Fibroblast of pulmonary artery (primary cell): ENCODE measurements at regions not wholly inside any gene's neighbourhood (a gene's known extent, or its start where the extent isn't known, plus 50 kb on each side); places are given as distances from the start of the nearest gene placed in this dataset.

ENCODE experiments used
- DNase-seq: peaks from one replicate; pipeline ENCODE4 v3.0.0-alpha.2; 2010; ENCODE audit warnings: low read depth
- H3K4me3 ChIP-seq: replicated peaks from 2 replicates; pipeline ENCODE4 v1.5.1; 2011; ENCODE audit warnings: low read depth, mild to moderate bottlenecking, control low read depth, low read length, moderate library complexity
- TF ChIP-seq, protein P1 (sequence below): IDR thresholded peaks from 2 replicates; pipeline ENCODE4 v1.5.1; 2011; ENCODE audit warnings: mild to moderate bottlenecking, control low read depth, low read length, inconsistent platforms; ENCODE audit errors: missing control alignments

DNA sequence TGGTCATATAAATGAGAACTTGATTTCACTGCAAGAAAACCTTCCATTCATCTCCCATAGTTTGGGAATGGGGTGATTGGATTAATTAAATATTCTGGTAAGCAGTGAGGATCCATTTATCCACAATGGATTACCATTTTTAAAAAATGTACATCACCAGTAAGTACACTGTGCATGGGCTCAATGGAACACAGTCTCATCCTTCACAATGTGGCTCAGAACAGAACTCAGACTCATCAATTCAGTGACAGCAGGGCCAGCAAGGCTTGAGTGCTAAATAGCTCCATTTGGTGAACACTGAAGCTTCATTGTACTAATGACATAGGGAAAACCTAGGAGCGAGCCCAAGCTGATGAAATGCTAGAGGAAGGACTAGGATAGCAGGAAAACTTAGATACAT, 223.8 kb downstream of the CMPK2 start:
- H3K4me3 ChIP-seq, result no peak overlapping the region
- TF ChIP-seq, protein P1, sequence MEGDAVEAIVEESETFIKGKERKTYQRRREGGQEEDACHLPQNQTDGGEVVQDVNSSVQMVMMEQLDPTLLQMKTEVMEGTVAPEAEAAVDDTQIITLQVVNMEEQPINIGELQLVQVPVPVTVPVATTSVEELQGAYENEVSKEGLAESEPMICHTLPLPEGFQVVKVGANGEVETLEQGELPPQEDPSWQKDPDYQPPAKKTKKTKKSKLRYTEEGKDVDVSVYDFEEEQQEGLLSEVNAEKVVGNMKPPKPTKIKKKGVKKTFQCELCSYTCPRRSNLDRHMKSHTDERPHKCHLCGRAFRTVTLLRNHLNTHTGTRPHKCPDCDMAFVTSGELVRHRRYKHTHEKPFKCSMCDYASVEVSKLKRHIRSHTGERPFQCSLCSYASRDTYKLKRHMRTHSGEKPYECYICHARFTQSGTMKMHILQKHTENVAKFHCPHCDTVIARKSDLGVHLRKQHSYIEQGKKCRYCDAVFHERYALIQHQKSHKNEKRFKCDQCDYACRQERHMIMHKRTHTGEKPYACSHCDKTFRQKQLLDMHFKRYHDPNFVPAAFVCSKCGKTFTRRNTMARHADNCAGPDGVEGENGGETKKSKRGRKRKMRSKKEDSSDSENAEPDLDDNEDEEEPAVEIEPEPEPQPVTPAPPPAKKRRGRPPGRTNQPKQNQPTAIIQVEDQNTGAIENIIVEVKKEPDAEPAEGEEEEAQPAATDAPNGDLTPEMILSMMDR, result no peak
- DNase-seq, result no peak

- no peak for DNase-seq
- TF ChIP-seq, protein P1, result no peak
- H3K4me3 ChIP-seq, result no peak overlapping the region
Observed at GRCh38 chr2:6644261-6644660, 221.4 kb downstream of the CMPK2 start.

GRCh38 chr2:6645004-6645403, 220.7 kb downstream of the CMPK2 start:
- no peak for DNase-seq
- no peak overlapping the region for H3K4me3 ChIP-seq
- TF ChIP-seq, protein P1, result no peak

GRCh38 chr2:6645672-6646071, 220.0 kb downstream of the CMPK2 start:
- H3K4me3 ChIP-seq, result no peak overlapping the region
- TF ChIP-seq, protein P1, result no peak
- DNase-seq, result no peak

DNA sequence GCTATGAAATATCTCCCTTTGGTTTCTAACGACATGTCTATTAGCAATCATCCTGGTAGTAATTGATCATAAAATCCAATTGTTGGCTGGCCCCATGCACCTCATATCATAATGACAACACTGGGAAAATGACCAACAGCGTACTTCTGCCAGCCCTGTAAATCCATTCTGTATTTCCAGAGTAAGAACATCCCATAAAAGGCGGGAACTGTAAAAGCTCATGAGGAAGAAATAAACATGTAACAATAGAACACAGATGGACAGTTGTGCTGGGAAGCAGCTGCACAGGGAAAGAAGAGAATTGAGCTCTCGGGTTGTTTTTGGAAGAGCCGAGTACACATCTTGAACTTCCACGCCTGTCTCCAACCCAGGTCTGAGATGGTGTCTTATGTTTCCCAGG, 218.7 kb downstream of the CMPK2 start:
- DNase-seq, result no peak
- TF ChIP-seq, protein P1, result no peak
- no peak overlapping the region for H3K4me3 ChIP-seq

DNA sequence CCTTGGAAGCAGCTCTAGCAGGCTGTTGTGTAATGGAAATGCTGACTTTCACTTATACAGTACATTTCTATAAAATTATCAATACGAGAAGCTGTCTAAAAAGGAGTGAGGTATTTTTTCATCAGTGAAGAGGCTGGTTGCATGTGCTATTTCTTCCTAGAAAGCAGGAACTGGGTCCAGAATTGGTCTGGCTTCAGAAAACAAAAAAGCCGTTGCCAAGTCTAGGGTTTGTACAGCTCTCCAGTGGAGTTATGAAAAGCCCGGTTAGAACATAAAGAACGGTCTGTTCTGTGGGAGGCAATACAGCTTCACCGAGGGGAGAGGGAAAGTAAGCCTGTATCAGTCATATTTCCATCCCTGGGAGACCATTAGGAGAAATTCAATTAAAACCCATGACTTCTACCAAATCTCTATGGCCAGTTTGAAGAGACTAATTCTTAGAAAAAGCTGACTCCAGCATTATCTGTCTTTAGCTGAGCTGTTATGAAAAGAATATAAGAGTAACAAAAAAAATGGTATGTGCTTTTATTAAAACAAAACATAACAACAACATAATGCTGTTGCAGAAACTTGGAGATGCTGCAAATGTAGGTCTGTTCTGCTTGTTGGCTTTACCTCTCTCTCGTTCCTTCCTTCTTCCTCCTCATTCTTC, 217.0 kb downstream of the CMPK2 start:
- no peak for DNase-seq
- TF ChIP-seq, protein P1, result no peak
- H3K4me3 ChIP-seq, result no peak overlapping the region

DNA sequence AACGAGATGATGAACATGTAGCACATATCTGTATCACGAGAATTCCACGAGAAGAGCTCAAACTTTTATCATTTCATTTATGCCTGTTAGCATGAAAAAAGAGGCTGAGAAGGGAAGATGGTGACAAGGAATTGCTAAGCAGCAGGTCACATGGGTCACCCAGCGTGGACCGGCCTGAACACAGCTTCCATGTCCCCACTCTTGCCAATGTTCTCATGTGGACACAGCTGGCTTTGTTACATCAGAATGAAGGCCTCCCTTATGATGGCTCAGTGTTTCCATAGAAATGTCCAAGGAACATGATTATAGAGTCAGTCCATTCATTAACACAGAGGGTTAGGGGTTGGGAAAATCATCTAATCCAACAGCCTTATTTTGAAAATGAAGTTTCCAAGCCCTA, 215.4 kb downstream of the CMPK2 start:
- no peak overlapping the region for H3K4me3 ChIP-seq
- TF ChIP-seq, protein P1, result no peak
- no peak for DNase-seq
